PC-9 (cell line): ENCODE measurements at regions not wholly inside any gene's neighbourhood (a gene's known extent, or its start where the extent isn't known, plus 50 kb on each side); places are given as distances from the start of the nearest gene placed in this dataset.

ENCODE experiments used
- CTCF ChIP-seq: fragments of 200-600 bp; sonication (generic); conservative IDR thresholded peaks from 2 replicates; pipeline ENCODE4 v1.6.1; 2017; ENCODE audit warnings: mixed run types, antibody characterized with exemption, mild to moderate bottlenecking, moderate library complexity
- EZH2 ChIP-seq: fragments of 200-600 bp; sonication (generic); IDR thresholded peaks from 2 replicates; pipeline ENCODE4 v1.8.0; 2017; ENCODE audit warnings: antibody characterized with exemption, low read depth

- TF ChIP-seq CTCF (no peak), EZH2 (no peak)
These were observed 1751.9 kb downstream of the ARAP2 start for GRCh38 chr4:34492414-34492813.
